ENCODE measurements at regions not wholly inside any gene's neighbourhood (a gene's known extent, or its start where the extent isn't known, plus 50 kb on each side); places are given as distances from the start of the nearest gene placed in this dataset.

DNA sequence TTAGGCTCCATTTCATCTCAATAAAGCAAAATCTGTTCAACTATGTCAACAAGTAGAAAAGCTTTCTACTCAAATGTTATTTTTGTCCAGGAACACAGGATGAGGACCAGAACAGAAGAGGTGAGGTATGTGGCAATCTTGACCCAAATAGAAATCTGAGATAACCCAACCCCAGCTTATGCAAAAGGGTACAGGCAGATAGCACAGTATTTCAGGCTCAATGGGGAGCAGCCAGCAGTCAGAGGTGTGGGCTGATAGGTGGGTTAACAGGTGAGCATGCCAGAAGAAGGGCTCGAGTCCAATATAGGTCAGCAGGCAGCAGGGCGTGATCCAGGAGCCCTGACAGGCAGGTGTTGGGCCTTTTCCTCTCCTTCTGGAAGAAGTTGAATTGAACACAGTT, 281.2 kb upstream of the NR2F2 start:
- H3K4me1 ChIP-seq = peaks cover 51% of the 10 kb centered on the region
- DNase-seq = no peak
- H3K27ac ChIP-seq (replicated peaks) = peak overlapping the region; percentile 22
- TF ChIP-seq, protein P1, sequence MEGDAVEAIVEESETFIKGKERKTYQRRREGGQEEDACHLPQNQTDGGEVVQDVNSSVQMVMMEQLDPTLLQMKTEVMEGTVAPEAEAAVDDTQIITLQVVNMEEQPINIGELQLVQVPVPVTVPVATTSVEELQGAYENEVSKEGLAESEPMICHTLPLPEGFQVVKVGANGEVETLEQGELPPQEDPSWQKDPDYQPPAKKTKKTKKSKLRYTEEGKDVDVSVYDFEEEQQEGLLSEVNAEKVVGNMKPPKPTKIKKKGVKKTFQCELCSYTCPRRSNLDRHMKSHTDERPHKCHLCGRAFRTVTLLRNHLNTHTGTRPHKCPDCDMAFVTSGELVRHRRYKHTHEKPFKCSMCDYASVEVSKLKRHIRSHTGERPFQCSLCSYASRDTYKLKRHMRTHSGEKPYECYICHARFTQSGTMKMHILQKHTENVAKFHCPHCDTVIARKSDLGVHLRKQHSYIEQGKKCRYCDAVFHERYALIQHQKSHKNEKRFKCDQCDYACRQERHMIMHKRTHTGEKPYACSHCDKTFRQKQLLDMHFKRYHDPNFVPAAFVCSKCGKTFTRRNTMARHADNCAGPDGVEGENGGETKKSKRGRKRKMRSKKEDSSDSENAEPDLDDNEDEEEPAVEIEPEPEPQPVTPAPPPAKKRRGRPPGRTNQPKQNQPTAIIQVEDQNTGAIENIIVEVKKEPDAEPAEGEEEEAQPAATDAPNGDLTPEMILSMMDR (IDR thresholded peaks at IDR 0.05; ENCODE audit: borderline replicate concordance) = no peak
- H3K27me3 ChIP-seq (ENCODE audit: low read depth) = peaks cover 3% of the 10 kb centered on the region
- no peaks in the 10 kb centered on the region for H3K36me3 ChIP-seq
- intact Hi-C loops (cut with micrococcal nuclease) = no loop called here
- no peaks in the 10 kb centered on the region for H3K9me3 ChIP-seq (replicated peaks)
- H3K4me3 ChIP-seq = no peak overlapping the region

DNA sequence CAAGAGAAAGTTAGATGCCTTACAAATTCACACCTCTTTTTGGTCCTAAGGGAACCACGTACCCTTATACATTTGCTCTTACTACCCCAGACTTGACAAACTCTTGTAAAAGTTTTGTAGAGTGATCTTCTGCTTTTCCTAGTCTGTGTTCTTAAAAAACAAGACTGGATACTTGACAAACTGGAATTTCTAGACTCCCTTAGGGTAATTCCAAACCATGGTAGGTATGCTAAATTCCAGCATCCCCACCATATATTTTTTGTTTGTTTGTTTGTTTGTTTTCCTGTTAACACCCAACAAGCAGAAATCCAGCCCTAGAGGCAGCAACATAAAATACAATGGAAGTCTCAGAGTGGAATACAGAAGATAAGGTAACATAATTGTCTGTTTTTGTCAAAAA, 280.7 kb upstream of the NR2F2 start:
- DNase-seq = no peak
- Histone ChIP-seq H3K27ac (replicated peaks) (peak overlapping the region; percentile 22), H3K4me1 (peaks cover 56% of the 10 kb centered on the region), H3K27me3 (ENCODE audit: low read depth) (peaks cover 3% of the 10 kb centered on the region), H3K9me3 (replicated peaks) (no peaks in the 10 kb centered on the region), H3K4me3 (no peak overlapping the region), H3K36me3 (no peaks in the 10 kb centered on the region)
- TF ChIP-seq, protein P1 (IDR thresholded peaks at IDR 0.05; ENCODE audit: borderline replicate concordance) = no peak
- intact Hi-C loops (cut with micrococcal nuclease) = no loop called here

DNA sequence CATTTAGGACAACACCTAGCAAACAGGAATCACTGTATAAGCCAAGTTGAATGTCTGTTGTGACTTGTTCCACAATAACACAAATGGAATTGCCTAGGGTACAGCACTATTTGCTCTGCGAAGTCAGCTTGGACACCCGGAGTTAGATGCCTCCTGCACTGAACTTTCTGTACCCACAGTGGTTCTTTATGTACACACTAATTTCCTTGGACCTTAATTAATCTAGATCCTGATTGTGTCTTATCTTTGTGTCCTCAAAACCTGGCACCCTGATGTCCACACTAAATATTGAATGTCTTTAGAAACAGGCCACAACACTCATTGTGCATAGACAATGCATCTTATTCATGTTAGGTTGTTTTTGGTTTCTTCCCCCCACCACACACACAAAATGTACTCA, 278.9 kb upstream of the NR2F2 start:
- intact Hi-C loops (cut with micrococcal nuclease) = no loop called here
- Histone ChIP-seq H3K27me3 (ENCODE audit: low read depth) (peaks cover 3% of the 10 kb centered on the region), H3K9me3 (replicated peaks) (no peaks in the 10 kb centered on the region), H3K4me3 (no peak overlapping the region), H3K27ac (replicated peaks) (no peak overlapping the region), H3K4me1 (peaks cover 54% of the 10 kb centered on the region), H3K36me3 (no peaks in the 10 kb centered on the region)
- no peak for DNase-seq
- TF ChIP-seq, protein P1 (IDR thresholded peaks at IDR 0.05; ENCODE audit: borderline replicate concordance) = no peak

DNA sequence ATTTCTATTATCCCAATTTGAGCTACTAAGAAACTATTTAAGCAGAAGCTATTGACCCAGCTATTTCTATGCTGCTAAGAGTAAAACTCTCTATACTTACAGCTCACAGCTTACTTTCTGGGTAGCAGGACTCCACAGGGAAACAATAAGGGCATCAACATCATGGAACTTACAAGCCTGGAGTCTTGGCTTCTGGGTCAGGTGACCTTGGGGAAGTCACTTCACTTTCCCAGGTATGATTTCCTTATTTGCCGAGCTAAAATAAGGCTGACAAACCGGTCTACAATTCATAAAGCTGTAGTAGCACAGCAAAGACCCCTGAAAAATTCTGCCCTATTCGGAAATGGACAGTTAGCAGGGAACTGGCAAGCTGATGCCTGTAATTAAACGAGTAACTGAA, 278.3 kb upstream of the NR2F2 start:
- Histone ChIP-seq H3K4me1 (peaks cover 49% of the 10 kb centered on the region), H3K4me3 (no peak overlapping the region), H3K9me3 (replicated peaks) (no peaks in the 10 kb centered on the region), H3K36me3 (no peaks in the 10 kb centered on the region), H3K27ac (replicated peaks) (no peak overlapping the region), H3K27me3 (ENCODE audit: low read depth) (peaks cover 3% of the 10 kb centered on the region)
- intact Hi-C loops (cut with micrococcal nuclease) = no loop called here
- no peak for DNase-seq
- TF ChIP-seq, protein P1 (IDR thresholded peaks at IDR 0.05; ENCODE audit: borderline replicate concordance) = no peak

DNA sequence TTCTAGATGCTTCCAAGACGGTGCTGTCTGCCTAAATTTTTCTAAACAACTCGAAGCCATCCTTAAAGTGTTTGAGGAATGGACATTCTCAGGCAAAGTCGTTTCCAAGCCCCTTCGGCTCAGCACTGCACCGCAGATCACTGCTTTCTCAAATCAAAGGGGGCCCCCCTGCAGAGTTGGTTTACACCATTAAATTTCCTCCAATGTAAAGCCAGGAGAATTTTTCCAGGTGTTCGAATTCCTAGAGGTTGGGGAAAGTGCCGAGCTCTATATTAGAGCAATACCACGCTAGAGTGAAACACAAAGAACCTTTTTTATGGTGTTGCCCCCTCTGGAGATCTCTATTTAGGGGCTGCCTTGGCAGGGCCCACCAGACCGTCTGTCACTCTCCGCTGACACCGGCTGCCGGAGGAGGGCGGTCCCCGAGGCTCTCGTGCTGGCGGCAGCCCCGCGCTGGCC, 277.9 kb upstream of the NR2F2 start:
- Histone ChIP-seq H3K36me3 (no peaks in the 10 kb centered on the region), H3K9me3 (replicated peaks) (no peaks in the 10 kb centered on the region), H3K27ac (replicated peaks) (peak overlapping the region; percentile 79), H3K4me1 (peaks cover 44% of the 10 kb centered on the region), H3K27me3 (ENCODE audit: low read depth) (peaks cover 3% of the 10 kb centered on the region), H3K4me3 (peak overlapping the region; percentile 49)
- TF ChIP-seq, protein P1 (IDR thresholded peaks at IDR 0.05; ENCODE audit: borderline replicate concordance) = no peak
- DNase-seq = no peak
- intact Hi-C loops (cut with micrococcal nuclease) = no loop called here

All from left ventricle myocardium inferior (tissue), 1 donor.